ENCODE measurements at regions not wholly inside any gene's neighbourhood (a gene's known extent, or its start where the extent isn't known, plus 50 kb on each side); places are given as distances from the start of the nearest gene placed in this dataset.

DNA sequence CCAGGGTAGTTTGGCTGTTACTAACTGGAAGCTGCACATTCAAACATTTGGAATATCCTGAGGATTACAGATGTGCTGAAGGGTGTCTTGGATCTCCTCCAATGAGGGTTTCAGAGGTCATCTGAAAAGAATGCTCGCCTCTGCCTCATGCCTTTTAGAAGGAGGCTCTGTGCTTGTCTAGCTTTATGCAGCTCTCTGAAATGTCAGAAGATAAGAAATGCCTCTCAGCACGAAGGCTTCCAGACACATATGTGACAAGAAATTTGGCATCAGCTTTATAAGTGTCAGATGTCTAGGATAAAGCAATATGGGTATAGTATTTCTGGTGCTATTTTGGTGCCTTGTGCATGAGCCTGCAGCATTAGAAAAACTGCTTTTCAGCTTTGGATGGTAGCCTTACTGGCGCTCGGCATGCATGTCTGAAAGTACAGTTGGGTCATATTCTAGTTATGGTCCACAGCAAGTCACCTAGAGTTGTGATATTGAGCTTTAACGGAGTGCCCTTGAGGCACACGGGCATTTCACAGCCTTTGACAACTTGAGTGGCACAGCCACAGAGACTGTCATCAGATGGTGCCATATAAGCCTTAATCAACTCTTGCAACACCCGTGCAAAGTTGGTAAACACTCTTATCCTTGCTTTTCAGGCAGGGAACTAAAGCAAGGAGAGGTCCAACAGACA lies 70.8 kb upstream of the PGRMC2 start:
- no peaks in the 10 kb centered on the region for H3K27me3 ChIP-seq
- no peak overlapping the region for H3K4me3 ChIP-seq
- H3K9me3 ChIP-seq (ENCODE audit: low read depth) = no peaks in the 10 kb centered on the region
- H3K36me3 ChIP-seq = no peaks in the 10 kb centered on the region
- DNase-seq (ENCODE audit: low read depth in 1 of 2, low spot score in 1 of 2) = peak; percentile 77 to 78
- peak overlapping the region; percentile 87 for H3K27ac ChIP-seq
- TF ChIP-seq, protein P1, sequence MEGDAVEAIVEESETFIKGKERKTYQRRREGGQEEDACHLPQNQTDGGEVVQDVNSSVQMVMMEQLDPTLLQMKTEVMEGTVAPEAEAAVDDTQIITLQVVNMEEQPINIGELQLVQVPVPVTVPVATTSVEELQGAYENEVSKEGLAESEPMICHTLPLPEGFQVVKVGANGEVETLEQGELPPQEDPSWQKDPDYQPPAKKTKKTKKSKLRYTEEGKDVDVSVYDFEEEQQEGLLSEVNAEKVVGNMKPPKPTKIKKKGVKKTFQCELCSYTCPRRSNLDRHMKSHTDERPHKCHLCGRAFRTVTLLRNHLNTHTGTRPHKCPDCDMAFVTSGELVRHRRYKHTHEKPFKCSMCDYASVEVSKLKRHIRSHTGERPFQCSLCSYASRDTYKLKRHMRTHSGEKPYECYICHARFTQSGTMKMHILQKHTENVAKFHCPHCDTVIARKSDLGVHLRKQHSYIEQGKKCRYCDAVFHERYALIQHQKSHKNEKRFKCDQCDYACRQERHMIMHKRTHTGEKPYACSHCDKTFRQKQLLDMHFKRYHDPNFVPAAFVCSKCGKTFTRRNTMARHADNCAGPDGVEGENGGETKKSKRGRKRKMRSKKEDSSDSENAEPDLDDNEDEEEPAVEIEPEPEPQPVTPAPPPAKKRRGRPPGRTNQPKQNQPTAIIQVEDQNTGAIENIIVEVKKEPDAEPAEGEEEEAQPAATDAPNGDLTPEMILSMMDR (IDR thresholded peaks at IDR 0.05; ENCODE audit: low read depth, low read length) = no peak
- H3K4me1 ChIP-seq (ENCODE audit: low read depth) = peaks cover 32% of the 10 kb centered on the region

DNA sequence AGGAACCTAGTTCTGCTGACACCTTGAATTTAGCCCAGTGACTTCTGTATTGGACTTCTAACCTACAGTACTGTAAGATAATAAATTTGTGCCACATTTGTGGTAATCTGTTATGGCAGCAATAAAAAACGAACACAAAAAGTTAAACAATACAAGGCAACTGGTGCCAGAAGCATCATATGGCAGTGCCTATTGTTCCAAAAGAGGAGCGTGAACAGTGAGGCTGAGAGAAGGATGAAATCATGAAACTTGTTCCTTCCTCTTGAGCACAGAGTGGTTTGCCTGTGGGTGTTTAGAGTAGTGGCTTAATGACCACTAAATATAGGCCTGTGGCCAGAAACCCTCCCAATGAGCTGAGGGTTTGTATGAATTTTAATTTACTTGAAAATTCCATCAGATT lies 69.7 kb upstream of the PGRMC2 start:
- no peaks in the 10 kb centered on the region for H3K36me3 ChIP-seq
- no peak overlapping the region for H3K4me3 ChIP-seq
- H3K4me1 ChIP-seq (ENCODE audit: low read depth) = peaks cover 32% of the 10 kb centered on the region
- no peaks in the 10 kb centered on the region for H3K27me3 ChIP-seq
- no peaks in the 10 kb centered on the region for H3K9me3 ChIP-seq (ENCODE audit: low read depth)
- DNase-seq (ENCODE audit: low read depth in 1 of 2, low spot score in 1 of 2) = no peak
- TF ChIP-seq, protein P1 (IDR thresholded peaks at IDR 0.05; ENCODE audit: low read depth, low read length) = no peak
- H3K27ac ChIP-seq = peak overlapping the region; percentile 87

DNA sequence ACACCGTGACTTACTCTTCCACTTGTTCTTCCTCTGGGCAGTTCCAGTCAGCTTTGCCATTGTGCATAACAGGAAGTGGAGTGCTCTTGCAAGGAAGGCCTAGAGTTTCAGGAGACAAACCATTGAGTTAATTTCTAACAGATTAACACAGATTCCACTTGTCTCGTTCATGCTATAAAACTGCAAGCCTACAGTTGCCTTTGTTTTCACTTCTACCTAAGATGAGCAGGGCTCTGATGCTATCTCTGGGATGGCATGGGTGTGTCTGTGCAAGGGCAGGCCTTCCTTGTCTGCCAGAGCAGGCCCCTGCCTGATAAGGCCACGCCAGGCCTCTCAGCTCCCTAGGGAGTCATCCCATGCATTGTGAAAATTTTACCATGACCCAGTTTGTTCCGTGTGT lies 67.7 kb upstream of the PGRMC2 start:
- TF ChIP-seq, protein P1 (IDR thresholded peaks at IDR 0.05; ENCODE audit: low read depth, low read length) = no peak
- no peak for DNase-seq (ENCODE audit: low read depth in 1 of 2, low spot score in 1 of 2)
- Histone ChIP-seq H3K9me3 (ENCODE audit: low read depth) (no peaks in the 10 kb centered on the region), H3K4me3 (no peak overlapping the region), H3K4me1 (ENCODE audit: low read depth) (peaks cover 32% of the 10 kb centered on the region), H3K27ac (no peak overlapping the region), H3K36me3 (no peaks in the 10 kb centered on the region), H3K27me3 (no peaks in the 10 kb centered on the region)

DNA sequence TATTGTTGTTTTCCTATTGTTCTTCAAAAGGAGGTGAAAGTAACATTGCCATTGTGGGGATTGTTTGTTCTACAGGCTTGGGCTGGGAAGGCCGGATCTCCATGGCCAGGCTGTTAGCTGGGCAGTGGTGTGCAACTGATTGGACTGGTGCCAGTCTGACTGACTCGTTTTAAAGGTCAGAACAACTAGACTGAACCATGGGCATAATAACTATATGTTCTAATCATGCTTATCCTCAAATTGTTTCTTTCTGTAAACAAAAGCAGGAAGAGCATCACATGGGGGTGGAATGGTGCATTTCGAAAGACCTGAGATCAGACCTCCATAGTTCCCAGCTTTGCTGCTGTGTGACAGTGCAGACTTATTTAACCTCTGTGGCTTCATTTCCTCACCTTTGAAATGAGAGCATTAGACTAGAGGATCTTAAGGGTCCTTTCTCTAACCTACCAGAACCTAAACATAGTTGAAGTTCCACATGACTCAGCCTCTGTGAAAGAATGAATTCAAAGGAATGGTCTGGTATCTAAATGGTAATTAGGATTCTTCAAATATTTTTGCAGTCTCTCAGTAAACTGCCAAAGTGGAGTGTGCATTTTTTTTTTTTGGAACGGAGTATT lies 66.7 kb upstream of the PGRMC2 start:
- Histone ChIP-seq H3K4me1 (ENCODE audit: low read depth) (peaks cover 30% of the 10 kb centered on the region), H3K27me3 (no peaks in the 10 kb centered on the region), H3K36me3 (no peaks in the 10 kb centered on the region), H3K9me3 (ENCODE audit: low read depth) (no peaks in the 10 kb centered on the region), H3K27ac (peak overlapping the region; percentile 61), H3K4me3 (no peak overlapping the region)
- DNase-seq (ENCODE audit: low read depth in 1 of 2, low spot score in 1 of 2) = peak in 1 of 2 donors; percentile 80
- TF ChIP-seq, protein P1 (IDR thresholded peaks at IDR 0.05; ENCODE audit: low read depth, low read length) = no peak

DNA sequence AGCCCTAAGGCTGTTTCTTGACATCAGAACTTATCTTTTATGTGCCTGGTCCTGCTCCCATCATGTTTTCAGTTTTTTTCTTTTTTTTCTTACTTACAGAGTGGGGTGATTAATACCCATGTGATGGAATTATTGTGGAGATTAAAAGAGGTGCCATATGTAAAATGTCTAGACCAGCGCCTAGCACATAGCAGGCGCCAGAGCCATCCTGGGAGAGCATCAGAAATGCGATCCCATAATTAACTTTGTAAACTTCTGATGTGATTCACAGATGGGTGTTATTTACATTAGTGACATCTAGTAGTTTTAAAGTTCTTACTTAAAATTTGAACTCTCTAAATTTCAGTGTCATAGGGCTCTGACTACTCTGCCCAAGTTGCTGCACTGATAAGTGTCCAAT lies 66.2 kb upstream of the PGRMC2 start:
- Histone ChIP-seq H3K27ac (no peak overlapping the region), H3K36me3 (no peaks in the 10 kb centered on the region)
- TF ChIP-seq, protein P1 (IDR thresholded peaks at IDR 0.05; ENCODE audit: low read depth, low read length) = no peak

More for the DNA sequence above, 66.2 kb upstream of the PGRMC2 start:
- Histone ChIP-seq H3K27me3 (no peaks in the 10 kb centered on the region), H3K4me3 (no peak overlapping the region), H3K4me1 (ENCODE audit: low read depth) (peaks cover 24% of the 10 kb centered on the region), H3K9me3 (ENCODE audit: low read depth) (no peaks in the 10 kb centered on the region)
- no peak for DNase-seq (ENCODE audit: low read depth in 1 of 2, low spot score in 1 of 2)
